ENCODE measurements at regions not wholly inside any gene's neighbourhood (a gene's known extent, or its start where the extent isn't known, plus 50 kb on each side); places are given as distances from the start of the nearest gene placed in this dataset.

DNA sequence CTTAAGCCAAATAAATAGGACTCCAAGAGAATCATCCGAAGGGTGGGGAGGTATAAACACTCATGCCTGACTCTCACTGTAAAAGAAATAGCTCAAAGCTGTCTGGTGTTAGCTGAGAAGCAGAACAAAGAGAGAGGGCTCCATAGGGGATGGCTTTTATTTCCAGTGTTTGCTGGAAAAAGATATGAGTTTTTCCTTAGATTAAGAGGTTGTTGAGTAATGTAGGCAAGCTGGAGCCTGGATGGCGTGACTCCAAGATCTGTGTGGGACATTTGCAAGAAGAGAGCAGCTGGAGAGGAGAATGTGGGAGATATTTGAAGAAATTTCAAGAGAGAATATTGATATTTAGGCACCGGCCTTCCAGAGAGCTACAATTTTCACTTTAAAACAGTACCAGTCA is 793.7 kb upstream of the RGMB start:
- Histone ChIP-seq H3K4me2 (ENCODE audit: low read length) (no peak overlapping the region), H2AFZ (ENCODE audit: low read depth, low read length) (no peak overlapping the region), H4K20me1 (ENCODE audit: insufficient read depth, low read length) (no peaks in the 10 kb centered on the region), H3K4me3 (ENCODE audit: insufficient read depth, low read depth, low read length) (no peak overlapping the region), H3K9me3 (ENCODE audit: insufficient read depth, low read depth, low read length) (no peaks in the 10 kb centered on the region), H3K36me3 (ENCODE audit: insufficient read depth, low read length) (no peaks in the 10 kb centered on the region), H3K4me1 (ENCODE audit: insufficient read depth, low read length) (no peaks in the 10 kb centered on the region), H3K9ac (ENCODE audit: low read length) (no peak overlapping the region), H3K27me3 (ENCODE audit: insufficient read depth, low read length) (no peaks in the 10 kb centered on the region), H3K27ac (ENCODE audit: low read depth, low read length) (no peak overlapping the region), H3K79me2 (ENCODE audit: insufficient read depth, low read length) (no peaks in the 10 kb centered on the region)
- TF ChIP-seq EZH2 (IDR thresholded peaks at IDR 0.05; ENCODE audit: insufficient read depth, low read length), result no peak
- TF ChIP-seq, protein P1, sequence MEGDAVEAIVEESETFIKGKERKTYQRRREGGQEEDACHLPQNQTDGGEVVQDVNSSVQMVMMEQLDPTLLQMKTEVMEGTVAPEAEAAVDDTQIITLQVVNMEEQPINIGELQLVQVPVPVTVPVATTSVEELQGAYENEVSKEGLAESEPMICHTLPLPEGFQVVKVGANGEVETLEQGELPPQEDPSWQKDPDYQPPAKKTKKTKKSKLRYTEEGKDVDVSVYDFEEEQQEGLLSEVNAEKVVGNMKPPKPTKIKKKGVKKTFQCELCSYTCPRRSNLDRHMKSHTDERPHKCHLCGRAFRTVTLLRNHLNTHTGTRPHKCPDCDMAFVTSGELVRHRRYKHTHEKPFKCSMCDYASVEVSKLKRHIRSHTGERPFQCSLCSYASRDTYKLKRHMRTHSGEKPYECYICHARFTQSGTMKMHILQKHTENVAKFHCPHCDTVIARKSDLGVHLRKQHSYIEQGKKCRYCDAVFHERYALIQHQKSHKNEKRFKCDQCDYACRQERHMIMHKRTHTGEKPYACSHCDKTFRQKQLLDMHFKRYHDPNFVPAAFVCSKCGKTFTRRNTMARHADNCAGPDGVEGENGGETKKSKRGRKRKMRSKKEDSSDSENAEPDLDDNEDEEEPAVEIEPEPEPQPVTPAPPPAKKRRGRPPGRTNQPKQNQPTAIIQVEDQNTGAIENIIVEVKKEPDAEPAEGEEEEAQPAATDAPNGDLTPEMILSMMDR (IDR thresholded peaks at IDR 0.05; ENCODE audit: insufficient read depth, low read depth, low read length), result no peak
- H3K4me1 Mint-ChIP-seq (ENCODE audit: low read depth, unreplicated experiment), result no peaks in the 10 kb centered on the region
- H3K9me3 Mint-ChIP-seq (ENCODE audit: unreplicated experiment), result no peaks in the 10 kb centered on the region
- H3K27me3 Mint-ChIP-seq (ENCODE audit: low read depth, unreplicated experiment), result no peaks in the 10 kb centered on the region
- FAIRE-seq (no peak), DNase-seq (ENCODE audit: low read depth) (peak; percentile 9)
- H3K27ac Mint-ChIP-seq (ENCODE audit: unreplicated experiment), result no peak overlapping the region
- no peak overlapping the region for H3K4me3 Mint-ChIP-seq (ENCODE audit: unreplicated experiment)
- no peaks in the 10 kb centered on the region for H3K36me3 Mint-ChIP-seq (ENCODE audit: low read depth, unreplicated experiment)

DNA sequence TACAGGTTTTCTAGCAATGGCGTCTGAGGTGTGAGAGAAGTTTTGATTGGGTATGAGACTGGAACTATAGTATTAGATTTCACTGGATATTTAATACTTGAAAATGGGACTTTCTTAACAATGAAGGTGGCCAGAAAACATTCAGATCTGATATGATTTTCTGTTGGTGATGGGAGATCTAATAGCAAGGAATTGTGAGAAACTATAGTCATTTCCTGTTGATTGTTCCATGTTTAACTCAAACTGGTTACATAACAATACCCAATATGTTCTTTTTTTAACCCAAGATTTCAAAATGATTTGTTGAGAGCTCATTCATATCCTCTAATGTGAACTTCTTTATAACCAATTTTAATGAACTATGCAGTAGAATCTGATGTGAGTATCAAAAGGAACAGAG is 793.2 kb upstream of the RGMB start:
- Histone ChIP-seq H3K4me1 (ENCODE audit: insufficient read depth, low read length) (no peaks in the 10 kb centered on the region), H4K20me1 (ENCODE audit: insufficient read depth, low read length) (no peaks in the 10 kb centered on the region), H3K4me3 (ENCODE audit: insufficient read depth, low read depth, low read length) (no peak overlapping the region), H2AFZ (ENCODE audit: low read depth, low read length) (no peak overlapping the region), H3K36me3 (ENCODE audit: insufficient read depth, low read length) (no peaks in the 10 kb centered on the region), H3K27me3 (ENCODE audit: insufficient read depth, low read length) (no peaks in the 10 kb centered on the region), H3K9me3 (ENCODE audit: insufficient read depth, low read depth, low read length) (no peaks in the 10 kb centered on the region), H3K4me2 (ENCODE audit: low read length) (no peak overlapping the region), H3K79me2 (ENCODE audit: insufficient read depth, low read length) (no peaks in the 10 kb centered on the region), H3K27ac (ENCODE audit: low read depth, low read length) (no peak overlapping the region), H3K9ac (ENCODE audit: low read length) (no peak overlapping the region)
- Mint-ChIP-seq H3K4me1 (ENCODE audit: low read depth, unreplicated experiment) (no peaks in the 10 kb centered on the region), H3K36me3 (ENCODE audit: low read depth, unreplicated experiment) (no peaks in the 10 kb centered on the region), H3K4me3 (ENCODE audit: unreplicated experiment) (no peak overlapping the region), H3K27me3 (ENCODE audit: low read depth, unreplicated experiment) (no peaks in the 10 kb centered on the region), H3K9me3 (ENCODE audit: unreplicated experiment) (no peaks in the 10 kb centered on the region), H3K27ac (ENCODE audit: unreplicated experiment) (no peak overlapping the region)
- FAIRE-seq (peak; percentile 29), DNase-seq (ENCODE audit: low read depth) (no peak)
- TF ChIP-seq EZH2 (IDR thresholded peaks at IDR 0.05; ENCODE audit: insufficient read depth, low read length), result no peak
- TF ChIP-seq, protein P1 (IDR thresholded peaks at IDR 0.05; ENCODE audit: insufficient read depth, low read depth, low read length), result no peak

DNA sequence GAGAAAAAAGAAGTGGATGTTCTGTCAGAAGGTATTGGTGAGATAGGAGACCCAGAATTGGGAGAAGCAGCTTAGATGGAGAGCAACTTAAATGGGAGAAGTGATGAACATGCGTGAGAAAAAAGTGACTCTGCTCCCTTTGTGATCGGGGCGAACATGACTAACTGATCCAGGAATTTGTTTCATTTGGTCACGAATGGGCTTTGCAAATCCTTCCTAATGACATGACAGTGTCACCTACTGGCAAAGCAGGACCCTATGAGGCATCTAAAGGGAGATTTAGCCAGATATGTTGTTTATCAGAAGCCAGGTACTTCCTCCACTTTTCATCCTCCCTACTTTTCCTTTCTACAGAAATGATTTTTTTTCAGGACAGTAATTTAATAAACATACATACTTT is 787.4 kb upstream of the RGMB start:
- peak overlapping the region; percentile 34 for H2AFZ ChIP-seq (ENCODE audit: low read depth, low read length)
- Mint-ChIP-seq H3K4me3 (ENCODE audit: unreplicated experiment) (no peak overlapping the region), H3K9me3 (ENCODE audit: unreplicated experiment) (no peaks in the 10 kb centered on the region), H3K36me3 (ENCODE audit: low read depth, unreplicated experiment) (peaks cover under 1% of the 10 kb centered on the region), H3K4me1 (ENCODE audit: low read depth, unreplicated experiment) (peaks cover 8% of the 10 kb centered on the region), H3K27ac (ENCODE audit: unreplicated experiment) (peak overlapping the region; percentile 15), H3K27me3 (ENCODE audit: low read depth, unreplicated experiment) (peaks cover under 1% of the 10 kb centered on the region)
- no peak for TF ChIP-seq EZH2 (IDR thresholded peaks at IDR 0.05; ENCODE audit: insufficient read depth, low read length)
- TF ChIP-seq, protein P1 (IDR thresholded peaks at IDR 0.05; ENCODE audit: insufficient read depth, low read depth, low read length), result peak; percentile 34
- H3K79me2 ChIP-seq (ENCODE audit: insufficient read depth, low read length), result no peaks in the 10 kb centered on the region
- no peaks in the 10 kb centered on the region for H3K36me3 ChIP-seq (ENCODE audit: insufficient read depth, low read length)
- H3K4me2 ChIP-seq (ENCODE audit: low read length), result peak overlapping the region; percentile 50
- H3K9me3 ChIP-seq (ENCODE audit: insufficient read depth, low read depth, low read length), result no peaks in the 10 kb centered on the region
- peak overlapping the region; percentile 29 for H3K9ac ChIP-seq (ENCODE audit: low read length)
- peak; percentile 80 for FAIRE-seq
- DNase-seq (ENCODE audit: low read depth), result peak; percentile 65
- H4K20me1 ChIP-seq (ENCODE audit: insufficient read depth, low read length), result no peaks in the 10 kb centered on the region
- peak overlapping the region; percentile 19 for H3K27ac ChIP-seq (ENCODE audit: low read depth, low read length)
- H3K4me3 ChIP-seq (ENCODE audit: insufficient read depth, low read depth, low read length), result peak overlapping the region; percentile 4
- H3K27me3 ChIP-seq (ENCODE audit: insufficient read depth, low read length), result no peaks in the 10 kb centered on the region
- peaks cover 4% of the 10 kb centered on the region for H3K4me1 ChIP-seq (ENCODE audit: insufficient read depth, low read length)
